Endodermal cell (in vitro differentiated cells): ENCODE measurements at regions not wholly inside any gene's neighbourhood (a gene's known extent, or its start where the extent isn't known, plus 50 kb on each side); places are given as distances from the start of the nearest gene placed in this dataset.
"Not testable (repeated sequence)": the region's sequence is repeated elsewhere in the genome, so short reads cannot be mapped to it uniquely, and the experiment has no call there.

Experiments used
- DNase-seq: peaks from one replicate; pipeline ENCODE4 v3.0.0-alpha.2; 2017
- H3K27ac ChIP-seq: 2 replicates; pipeline ENCODE4 v1.5.1; 2013; ENCODE audit warnings: mild to moderate bottlenecking, low read depth, low read length, moderate library complexity
- H3K27me3 ChIP-seq: 2 replicates; pipeline ENCODE4 v1.6.1; 2013; ENCODE audit warnings: mild to moderate bottlenecking, low read length, moderate library complexity; ENCODE audit not compliant: insufficient read depth, control insufficient read depth, poor library complexity, severe bottlenecking
- H3K36me3 ChIP-seq: 2 replicates; pipeline ENCODE4 v1.7.0; 2013; ENCODE audit warnings: mild to moderate bottlenecking, low read length, moderate library complexity; ENCODE audit not compliant: control insufficient read depth, insufficient read depth
- H3K4me1 ChIP-seq: one replicate; pipeline ENCODE4 v1.7.0; 2013; ENCODE audit warnings: low read length; ENCODE audit not compliant: control insufficient read depth, insufficient read depth
- H3K4me3 ChIP-seq: 2 replicates; pipeline ENCODE4 v1.5.1; 2013; ENCODE audit warnings: mild to moderate bottlenecking, low read length, moderate library complexity
- H3K9ac ChIP-seq: 2 replicates; pipeline ENCODE4 v1.6.1; 2013; ENCODE audit warnings: mild to moderate bottlenecking, low read length, moderate library complexity; ENCODE audit not compliant: poor library complexity, severe bottlenecking; ENCODE audit errors: extremely low read depth
- H3K9me3 ChIP-seq: 2 replicates; pipeline ENCODE4 v1.6.1; 2013; ENCODE audit warnings: mild to moderate bottlenecking, low read length, moderate library complexity; ENCODE audit not compliant: control insufficient read depth
- H3K27ac Mint-ChIP-seq: 2 replicates; pipeline ENCODE4 v1.8.0; 2020; ENCODE audit warnings: mixed read lengths
- H3K27me3 Mint-ChIP-seq: 2 replicates; pipeline ENCODE4 v1.8.0; 2021; ENCODE audit warnings: mild to moderate bottlenecking, mixed read lengths; ENCODE audit not compliant: insufficient read depth
- H3K36me3 Mint-ChIP-seq: 2 replicates; pipeline ENCODE4 v1.8.0; 2020; ENCODE audit warnings: low read depth, mixed read lengths
- H3K4me1 Mint-ChIP-seq: 2 replicates; pipeline ENCODE4 v1.8.0; 2020; ENCODE audit warnings: mixed read lengths
- H3K4me3 Mint-ChIP-seq: 2 replicates; pipeline ENCODE4 v1.8.0; 2020; ENCODE audit warnings: mild to moderate bottlenecking, moderate library complexity, mixed read lengths
- H3K9me3 Mint-ChIP-seq: 2 replicates; pipeline ENCODE4 v1.8.0; 2020; ENCODE audit warnings: mild to moderate bottlenecking, mixed read lengths
- WGBS, 2 experiments: methylation state at CpG; one replicate each; pipeline versions ENCODE4 v1.1.5 to v1.1.7; 2013; ENCODE audit warnings: missing lambda C conversion rate in 2 of 2, mixed read lengths in 1 of 2; ENCODE audit not compliant: insufficient coverage in 1 of 2, insufficient read length in 1 of 2; 5-methylcytosine and 5-hydroxymethylcytosine counted together
- TF ChIP-seq, protein P1 (sequence below): fragments of 200-600 bp; sonication (generic); conservative IDR thresholded peaks from 2 replicates; pipeline ENCODE4 v1.5.0; 2021; ENCODE audit warnings: antibody characterized with exemption, mild to moderate bottlenecking

DNA sequence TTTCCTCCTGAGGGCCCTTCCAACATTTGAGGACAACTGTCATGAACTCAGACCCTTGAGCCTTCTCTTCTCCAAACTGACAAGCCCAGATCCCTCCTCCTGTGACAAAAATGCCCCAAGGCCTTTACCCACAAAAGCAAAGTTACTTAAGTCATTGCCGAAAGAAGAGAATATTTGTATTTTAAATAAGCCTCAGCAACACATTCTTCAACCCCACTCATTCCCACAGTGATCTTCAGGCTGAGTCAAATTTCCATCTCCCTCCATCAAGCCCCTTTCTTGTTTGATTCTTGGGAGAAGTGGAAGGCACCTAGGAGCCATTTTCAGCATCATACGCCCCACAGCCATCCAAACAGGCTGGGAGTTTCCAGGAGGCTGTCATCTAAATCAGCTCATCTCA, 150.8 kb upstream of the PDE1C start:
- no peaks in the 10 kb centered on the region for H3K9me3 Mint-ChIP-seq
- H3K4me1 Mint-ChIP-seq = no peaks in the 10 kb centered on the region
- TF ChIP-seq, protein P1, sequence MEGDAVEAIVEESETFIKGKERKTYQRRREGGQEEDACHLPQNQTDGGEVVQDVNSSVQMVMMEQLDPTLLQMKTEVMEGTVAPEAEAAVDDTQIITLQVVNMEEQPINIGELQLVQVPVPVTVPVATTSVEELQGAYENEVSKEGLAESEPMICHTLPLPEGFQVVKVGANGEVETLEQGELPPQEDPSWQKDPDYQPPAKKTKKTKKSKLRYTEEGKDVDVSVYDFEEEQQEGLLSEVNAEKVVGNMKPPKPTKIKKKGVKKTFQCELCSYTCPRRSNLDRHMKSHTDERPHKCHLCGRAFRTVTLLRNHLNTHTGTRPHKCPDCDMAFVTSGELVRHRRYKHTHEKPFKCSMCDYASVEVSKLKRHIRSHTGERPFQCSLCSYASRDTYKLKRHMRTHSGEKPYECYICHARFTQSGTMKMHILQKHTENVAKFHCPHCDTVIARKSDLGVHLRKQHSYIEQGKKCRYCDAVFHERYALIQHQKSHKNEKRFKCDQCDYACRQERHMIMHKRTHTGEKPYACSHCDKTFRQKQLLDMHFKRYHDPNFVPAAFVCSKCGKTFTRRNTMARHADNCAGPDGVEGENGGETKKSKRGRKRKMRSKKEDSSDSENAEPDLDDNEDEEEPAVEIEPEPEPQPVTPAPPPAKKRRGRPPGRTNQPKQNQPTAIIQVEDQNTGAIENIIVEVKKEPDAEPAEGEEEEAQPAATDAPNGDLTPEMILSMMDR = no peak
- H3K4me1 ChIP-seq = no peaks in the 10 kb centered on the region
- no peaks in the 10 kb centered on the region for H3K36me3 ChIP-seq
- H3K27me3 Mint-ChIP-seq = peaks cover 7% of the 10 kb centered on the region
- H3K27me3 ChIP-seq = no peaks in the 10 kb centered on the region
- H3K36me3 Mint-ChIP-seq = no peaks in the 10 kb centered on the region
- H3K9ac ChIP-seq = no peak overlapping the region
- no peak overlapping the region for H3K4me3 ChIP-seq
- no peaks in the 10 kb centered on the region for H3K9me3 ChIP-seq
- peak; percentile 6 for DNase-seq
- H3K27ac ChIP-seq = no peak overlapping the region
- no peak overlapping the region for H3K4me3 Mint-ChIP-seq
- WGBS, 2 experiments = 96 to 100% methylated on average over 1 to 2 of the region's 2 CpGs
- H3K27ac Mint-ChIP-seq = no peak overlapping the region

DNA sequence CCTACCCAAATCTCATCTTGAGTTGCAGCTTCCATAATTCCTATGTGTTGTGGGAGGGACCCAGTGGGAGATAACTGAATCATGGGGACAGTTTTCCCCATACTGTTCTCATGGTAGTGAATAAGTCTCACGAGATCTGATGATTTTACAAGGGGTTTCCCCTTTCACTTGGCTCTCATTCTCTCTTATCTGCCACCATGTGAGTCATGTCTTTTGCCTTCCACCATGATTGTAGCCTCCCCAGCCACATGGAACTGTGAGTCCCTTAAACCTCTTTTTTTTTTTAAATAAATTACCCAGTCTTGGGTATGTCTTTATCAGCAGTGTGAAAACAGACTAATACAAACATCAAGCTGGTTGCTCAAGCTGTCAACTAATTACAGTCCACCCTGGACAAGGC, 149.6 kb upstream of the PDE1C start:
- H3K27ac ChIP-seq, H3K4me1 ChIP-seq, H3K9me3 ChIP-seq, H3K9me3 Mint-ChIP-seq, H3K27ac Mint-ChIP-seq, H3K4me3 Mint-ChIP-seq, H3K4me1 Mint-ChIP-seq, H3K36me3 Mint-ChIP-seq, DNase-seq, H3K27me3 ChIP-seq, H3K9ac ChIP-seq, H3K36me3 ChIP-seq, H3K4me3 ChIP-seq, H3K27me3 Mint-ChIP-seq: not testable (repeated sequence)
- WGBS, 2 experiments = 64 to 86% methylated on average over 1 of the region's 1 CpG

DNA sequence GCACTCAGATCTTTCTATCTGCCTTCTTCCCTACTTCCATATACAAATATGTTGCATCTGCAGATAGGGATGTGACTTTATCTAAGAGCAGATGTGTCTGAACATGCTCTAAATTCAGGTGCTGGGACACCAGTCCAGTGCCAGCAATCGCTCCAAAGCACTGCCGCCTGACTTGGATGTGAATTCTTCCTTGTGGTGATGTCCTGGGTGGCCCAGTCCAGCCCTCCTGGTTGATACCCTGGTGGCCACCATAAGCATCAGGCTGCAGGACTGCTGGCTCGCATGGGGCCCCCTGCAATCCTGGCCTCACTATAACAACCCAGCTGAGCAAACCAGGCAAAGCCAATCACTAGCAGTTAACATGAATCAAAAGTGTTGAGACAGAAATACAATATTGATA, 149.2 kb upstream of the PDE1C start:
- Mint-ChIP-seq H3K4me1 (no peaks in the 10 kb centered on the region), H3K27ac (no peak overlapping the region), H3K4me3 (no peak overlapping the region), H3K9me3 (no peaks in the 10 kb centered on the region), H3K27me3 (peaks cover 9% of the 10 kb centered on the region), H3K36me3 (no peaks in the 10 kb centered on the region)
- no peaks in the 10 kb centered on the region for H3K4me1 ChIP-seq
- no peaks in the 10 kb centered on the region for H3K27me3 ChIP-seq
- WGBS, 2 experiments = 93% methylated on average over 2 to 3 of the region's 3 CpGs
- no peak overlapping the region for H3K4me3 ChIP-seq
- no peaks in the 10 kb centered on the region for H3K9me3 ChIP-seq
- no peak overlapping the region for H3K9ac ChIP-seq
- H3K36me3 ChIP-seq = no peaks in the 10 kb centered on the region
- TF ChIP-seq, protein P1 = no peak
- H3K27ac ChIP-seq = no peak overlapping the region
- peak; percentile 19 for DNase-seq

DNA sequence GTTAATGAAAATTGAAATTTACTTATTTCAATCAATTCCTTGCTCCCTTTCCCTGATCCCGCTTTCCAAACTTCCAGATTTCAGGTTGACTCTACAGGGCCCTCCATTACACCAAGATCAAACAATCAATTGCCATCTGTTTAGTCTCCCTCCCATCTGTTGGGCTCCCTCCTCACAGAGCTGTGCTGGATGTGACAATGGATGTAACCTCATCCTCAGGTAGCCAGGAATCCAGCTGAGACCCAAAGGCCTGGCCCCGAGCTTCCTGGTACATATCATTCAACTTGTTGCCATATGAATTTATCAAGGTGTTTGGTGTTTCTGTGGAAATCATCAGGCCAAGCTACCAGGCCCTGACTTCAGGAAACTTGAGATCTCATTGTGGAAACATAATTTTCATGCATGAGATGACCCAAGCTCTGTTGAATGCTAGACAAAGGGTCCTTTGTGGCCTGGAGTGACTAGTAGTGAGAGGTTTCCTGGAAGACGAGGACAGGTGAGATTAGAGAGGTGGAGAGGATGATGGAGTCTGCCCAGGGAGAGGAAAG, 148.6 kb upstream of the PDE1C start:
- Histone ChIP-seq H3K4me1 (no peaks in the 10 kb centered on the region), H3K9ac (no peak overlapping the region), H3K36me3 (no peaks in the 10 kb centered on the region), H3K9me3 (no peaks in the 10 kb centered on the region), H3K27me3 (no peaks in the 10 kb centered on the region), H3K4me3 (no peak overlapping the region), H3K27ac (no peak overlapping the region)
- Mint-ChIP-seq H3K27ac (no peak overlapping the region), H3K4me1 (no peaks in the 10 kb centered on the region), H3K36me3 (no peaks in the 10 kb centered on the region), H3K9me3 (no peaks in the 10 kb centered on the region), H3K4me3 (no peak overlapping the region), H3K27me3 (peaks cover 9% of the 10 kb centered on the region)
- peak; percentile 5 for DNase-seq
- whole genome bisulfite sequencing, 2 experiments = 50 to 59% methylated on average over 2 to 3 of the region's 3 CpGs
- TF ChIP-seq, protein P1 = no peak
